ENCODE measurements at regions not wholly inside any gene's neighbourhood (a gene's known extent, or its start where the extent isn't known, plus 50 kb on each side); places are given as distances from the start of the nearest gene placed in this dataset.

DNA sequence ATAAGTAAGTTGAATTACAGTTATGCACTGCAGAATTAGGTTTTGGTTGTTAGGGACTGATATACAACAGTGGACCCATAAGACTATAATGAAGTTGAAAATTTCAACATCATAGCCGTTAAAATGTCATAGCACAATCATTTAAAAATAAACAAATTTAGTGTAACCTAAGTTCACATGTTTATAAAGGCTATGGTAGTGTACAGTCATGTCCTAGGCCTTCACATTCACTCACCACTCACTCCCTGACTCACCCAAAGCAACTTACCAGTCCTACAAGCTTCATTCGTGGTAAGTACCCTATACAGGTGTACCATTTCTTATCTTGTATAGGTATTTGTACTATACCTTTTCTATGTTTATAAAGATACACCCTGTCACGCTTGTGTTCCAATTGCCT lies 113.7 kb downstream of the RAB11FIP2 start:
- peak; percentile 20 for DNase-seq

- DNase-seq, result no peak
These were observed 112.3 kb downstream of the RAB11FIP2 start for GRCh38 chr10:117934477-117934876.

GRCh38 chr10:117936141-117936540 lies 110.6 kb downstream of the RAB11FIP2 start:
- peak; percentile 24 for DNase-seq

GRCh38 chr10:117936566-117936965 lies 110.2 kb downstream of the RAB11FIP2 start:
- DNase-seq, result no peak

GRCh38 chr10:117936976-117937375 lies 109.8 kb downstream of the RAB11FIP2 start:
- no peak for DNase-seq

- no peak for DNase-seq
These were observed 108.6 kb downstream of the RAB11FIP2 start for GRCh38 chr10:117938104-117938503.

DNA sequence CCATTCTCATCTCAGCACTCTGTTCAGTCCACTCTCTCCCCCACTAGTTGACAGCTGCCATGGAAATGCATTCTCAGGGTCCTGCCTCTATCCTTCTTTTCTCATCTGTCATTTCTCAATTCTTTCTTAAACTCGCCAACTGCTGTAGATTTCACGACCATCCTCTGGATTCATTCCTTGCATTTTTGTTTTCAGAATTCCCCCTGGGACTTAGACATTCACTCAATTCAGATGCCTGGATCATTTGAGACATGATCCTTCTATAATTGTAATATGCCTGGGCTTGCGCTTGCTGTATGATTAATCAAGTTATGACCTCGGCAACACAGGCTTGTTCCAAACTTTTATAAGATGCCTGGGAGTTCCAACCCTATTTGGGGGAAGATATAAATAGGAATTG lies 104.5 kb downstream of the RAB11FIP2 start:
- DNase-seq, result no peak

GRCh38 chr10:117944676-117945447 lies 101.9 kb downstream of the RAB11FIP2 start:
- no peak for DNase-seq

DNA sequence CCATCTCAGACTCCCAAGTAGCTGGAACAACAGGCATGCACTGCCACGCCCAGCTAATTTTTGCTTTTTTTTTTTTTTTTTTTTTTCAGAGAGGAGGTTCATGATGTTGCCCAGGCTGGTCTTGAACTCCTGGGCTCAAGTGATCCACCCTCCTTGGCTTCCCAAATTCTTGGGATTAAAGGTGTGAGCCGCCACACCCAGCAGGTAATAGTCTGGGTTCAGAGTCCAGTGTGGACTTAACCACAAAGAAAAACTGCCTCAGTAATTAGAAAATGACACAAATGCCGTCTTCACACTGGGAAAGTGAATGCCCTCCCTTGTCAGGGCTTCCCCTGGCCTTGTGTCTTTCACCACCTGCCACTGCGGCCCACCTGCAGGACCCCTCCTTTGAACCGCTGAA lies 101.1 kb downstream of the RAB11FIP2 start:
- no peak for DNase-seq

DNA sequence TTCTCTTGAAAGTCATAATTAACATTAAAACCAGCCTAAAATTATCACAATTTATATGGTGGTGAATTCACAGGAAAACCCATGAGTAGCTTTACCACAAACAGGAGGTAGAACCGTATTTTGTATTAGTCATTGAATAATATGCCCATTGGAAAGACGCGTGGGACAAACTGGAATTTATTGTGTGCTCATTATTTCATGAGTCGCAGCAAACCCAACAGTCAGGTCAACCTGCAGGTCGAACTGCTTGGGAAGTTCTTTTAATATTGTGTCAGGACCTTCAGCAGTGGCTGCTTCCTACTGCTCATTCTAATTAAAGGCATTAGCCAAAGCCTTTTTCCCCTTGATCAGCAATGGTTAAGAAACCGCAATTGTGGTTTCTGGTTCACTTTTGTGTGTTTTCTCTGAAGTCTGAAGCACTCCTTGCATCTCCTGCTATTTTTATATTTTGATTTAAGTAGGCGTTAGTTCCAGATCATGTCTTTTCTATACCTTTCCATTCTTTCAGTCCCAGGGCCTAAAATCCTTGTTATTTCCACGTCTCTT lies 100.1 kb downstream of the RAB11FIP2 start:
- DNase-seq, result peak; percentile 29

DNA sequence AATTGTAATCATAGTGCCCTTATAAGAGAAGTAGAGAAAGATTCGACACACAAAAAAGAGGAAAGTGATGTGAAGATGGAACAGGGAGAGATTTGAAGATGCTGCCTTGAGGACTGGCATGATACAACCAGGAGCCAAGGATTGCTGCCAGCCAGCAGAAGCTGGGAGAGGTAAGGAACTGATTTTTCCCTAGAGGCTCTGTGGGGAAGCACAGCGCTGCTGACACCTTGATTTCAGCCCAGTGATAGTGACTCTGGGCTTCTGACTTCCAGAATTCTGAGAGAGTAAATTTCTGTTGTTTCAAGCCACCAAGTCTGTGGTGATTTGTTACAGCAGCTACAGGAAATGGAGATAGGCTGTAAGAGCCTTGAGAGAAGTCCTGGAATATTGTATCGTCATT lies 98.2 kb downstream of the RAB11FIP2 start:
- DNase-seq, result no peak

- DNase-seq, result no peak
These were observed 96.3 kb downstream of the RAB11FIP2 start for GRCh38 chr10:117950408-117950807.

Measured in EL (cell line).